Right cardiac atrium (tissue), 5 donors: ENCODE measurements at regions not wholly inside any gene's neighbourhood (a gene's known extent, or its start where the extent isn't known, plus 50 kb on each side); places are given as distances from the start of the nearest gene placed in this dataset.

Experiments used
- ATAC-seq, 2 donors: fragments of 200-7000 bp; cut with Tn5 transposase; one replicate each; pipeline versions ENCODE4 v1.8.0 to v1.9.1; 2020; ENCODE audit warnings: moderate library complexity in 2 of 2, mild to moderate bottlenecking in 1 of 2
- DNase-seq, 3 donors: peaks; one replicate each; pipeline ENCODE4 v3.0.0-alpha.2; 2020
- H3K27ac ChIP-seq: one replicate; pipeline ENCODE4 v1.5.1; 2013; ENCODE audit warnings: mild to moderate bottlenecking, low read length, control low read depth, moderate library complexity
- H3K27me3 ChIP-seq: one replicate; pipeline ENCODE4 v1.6.1; 2013; ENCODE audit not compliant: control insufficient read depth, insufficient read depth
- H3K4me1 ChIP-seq: one replicate; pipeline ENCODE4 v1.6.1; 2013; ENCODE audit warnings: low read length; ENCODE audit not compliant: control insufficient read depth, insufficient read depth
- H3K4me3 ChIP-seq: one replicate; pipeline ENCODE4 v1.5.1; 2013; ENCODE audit warnings: low read length, control low read depth
- H3K9me3 ChIP-seq: one replicate; pipeline ENCODE4 v1.6.1; 2013; ENCODE audit warnings: low read length; ENCODE audit not compliant: control insufficient read depth
- WGBS: extraction: QIAGEN DNeasy Blood & Tissue Kit; methylation state at CpG from one replicate; pipeline ENCODE4 v1.1.7; 2013; 5-methylcytosine and 5-hydroxymethylcytosine counted together
- intact Hi-C, 4 donors: fragments of 100-400 bp; cut with DNase I; formaldehyde crosslinking; loops; one replicate each; pipeline versions ENCODE4 v1.11.0 to v1.14.0; 2022 to 2023
- donor health status: healthy with polysubstance abuse.
- donor health status: DM: no; HTN: yes; CAD: no.
- donor health status: DM: no; HTN: no; CAD: no.
- donor health status: DM: no; HTN: yes; CAD: no; lungs with severe emphysema.
- donor health status: DM: yes; HTN: yes; CAD: no.

- intact Hi-C loops, result loop anchor here (2.0 to 10.0 kb wide), 5 partner anchors 201 to 234 kb away; no protein-coding TSS in a partner anchor
- DNase-seq, result peak; percentile 79 to 92 (median 89)
- whole genome bisulfite sequencing, result 34% methylated on average over 18 of the region's 18 CpGs
- Histone ChIP-seq H3K4me3 (no peak overlapping the region), H3K4me1 (no peaks in the 10 kb centered on the region), H3K27ac (no peak overlapping the region), H3K9me3 (no peaks in the 10 kb centered on the region), H3K27me3 (no peaks in the 10 kb centered on the region)
- ATAC-seq, result peak; percentile 85 to 87
Measured at GRCh38 chr6:53725791-53726575, 60.4 kb upstream of the KLHL31 start.

- Histone ChIP-seq H3K4me1 (no peaks in the 10 kb centered on the region), H3K27me3 (no peaks in the 10 kb centered on the region), H3K27ac (no peak overlapping the region), H3K9me3 (no peaks in the 10 kb centered on the region), H3K4me3 (no peak overlapping the region)
- WGBS, result 71% methylated on average over 1 of the region's 1 CpG
- intact Hi-C loops, result loop anchor here in 3 of 4 donors (5.0 to 10.0 kb wide), 4 partner anchors 200 to 230 kb away; no protein-coding TSS in a partner anchor
- ATAC-seq (no peak), DNase-seq (no peak)
Measured at GRCh38 chr6:53724501-53724900, 58.9 kb upstream of the KLHL31 start.

GRCh38 chr6:53723331-53723730 lies 57.8 kb upstream of the KLHL31 start:
- Histone ChIP-seq H3K4me3 (no peak overlapping the region), H3K27ac (no peak overlapping the region), H3K4me1 (no peaks in the 10 kb centered on the region), H3K9me3 (no peaks in the 10 kb centered on the region), H3K27me3 (no peaks in the 10 kb centered on the region)
- WGBS, result 95% methylated on average over 1 of the region's 1 CpG
- DNase-seq, result no peak
- no peak for ATAC-seq
- intact Hi-C loops, result loop anchor here in 3 of 4 donors (5.0 to 10.0 kb wide), 4 partner anchors 199 to 231 kb away; no protein-coding TSS in a partner anchor

- H3K27ac ChIP-seq, result no peak overlapping the region
- ATAC-seq, result no peak
- no peak for DNase-seq
- H3K9me3 ChIP-seq, result no peaks in the 10 kb centered on the region
- no peak overlapping the region for H3K4me3 ChIP-seq
- H3K27me3 ChIP-seq, result no peaks in the 10 kb centered on the region
- no peaks in the 10 kb centered on the region for H3K4me1 ChIP-seq
- intact Hi-C loops, result loop anchor here in 3 of 4 donors (5.0 to 10.0 kb wide), 4 partner anchors 197 to 233 kb away; no protein-coding TSS in a partner anchor
- WGBS, result 81% methylated on average over 2 of the region's 2 CpGs
Measured at GRCh38 chr6:53721766-53722165, 56.2 kb upstream of the KLHL31 start.

- no peak overlapping the region for H3K4me3 ChIP-seq
- H3K27me3 ChIP-seq, result no peaks in the 10 kb centered on the region
- DNase-seq (no peak), ATAC-seq (peak; percentile 80 to 85)
- H3K9me3 ChIP-seq, result no peaks in the 10 kb centered on the region
- 49% methylated on average over 9 of the region's 9 CpGs for WGBS
- no peaks in the 10 kb centered on the region for H3K4me1 ChIP-seq
- intact Hi-C loops, result no loop called here
- no peak overlapping the region for H3K27ac ChIP-seq
Measured at GRCh38 chr6:53718597-53719460, 53.3 kb upstream of the KLHL31 start.

- H3K27ac ChIP-seq, result no peak overlapping the region
- ATAC-seq, result no peak
- DNase-seq, result no peak
- WGBS, result 73% methylated on average over 1 of the region's 1 CpG
- H3K4me3 ChIP-seq, result no peak overlapping the region
- H3K27me3 ChIP-seq, result no peaks in the 10 kb centered on the region
- no peaks in the 10 kb centered on the region for H3K4me1 ChIP-seq
- H3K9me3 ChIP-seq, result no peaks in the 10 kb centered on the region
- intact Hi-C loops, result no loop called here
Measured at GRCh38 chr6:53717566-53717965, 52.0 kb upstream of the KLHL31 start.

GRCh38 chr6:53715434-53715833 lies 49.9 kb upstream of the KLHL31 start:
- WGBS, result 71% methylated on average over 1 of the region's 1 CpG
- DNase-seq (no peak), ATAC-seq (no peak)
- no peak overlapping the region for H3K4me3 ChIP-seq
- no peaks in the 10 kb centered on the region for H3K4me1 ChIP-seq
- intact Hi-C loops, result no loop called here
- H3K27me3 ChIP-seq, result no peaks in the 10 kb centered on the region
- H3K27ac ChIP-seq, result no peak overlapping the region
- H3K9me3 ChIP-seq, result no peaks in the 10 kb centered on the region
